ENCODE measurements at regions not wholly inside any gene's neighbourhood (a gene's known extent, or its start where the extent isn't known, plus 50 kb on each side); places are given as distances from the start of the nearest gene placed in this dataset.

DNA sequence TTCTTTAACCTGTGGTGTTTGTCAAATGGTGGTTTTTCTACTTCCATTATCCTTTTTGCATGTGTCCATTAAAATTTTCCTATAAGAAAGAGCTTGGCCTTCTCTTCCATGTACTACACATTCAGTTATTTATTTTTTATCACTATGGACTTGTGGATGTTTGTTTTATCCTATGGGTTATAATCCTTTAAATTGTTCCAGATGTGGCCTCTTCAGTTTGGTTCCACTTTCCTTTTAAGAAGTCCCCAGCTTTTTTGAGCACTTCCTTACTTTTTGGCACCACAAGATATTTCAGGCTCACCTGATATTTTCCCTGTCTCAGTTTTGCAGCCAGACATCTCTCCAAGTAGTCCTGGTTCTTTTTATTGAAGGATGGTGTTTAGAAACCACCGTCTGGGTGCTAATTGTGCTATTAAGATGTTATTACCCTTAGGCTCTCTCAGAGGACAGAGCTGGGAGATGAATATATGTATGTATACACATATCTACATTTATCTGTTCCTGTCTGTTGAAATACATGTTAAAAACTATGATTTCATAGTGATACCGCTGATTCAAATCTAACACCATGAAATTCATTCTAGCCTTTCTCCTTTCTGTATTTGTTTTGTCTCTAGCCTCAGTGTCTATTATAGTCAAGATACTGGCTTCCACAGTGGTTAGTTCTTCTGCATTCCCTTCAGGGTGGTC, 408.5 kb upstream of the RGS6 start:
- no peak for DNase-seq

DNA sequence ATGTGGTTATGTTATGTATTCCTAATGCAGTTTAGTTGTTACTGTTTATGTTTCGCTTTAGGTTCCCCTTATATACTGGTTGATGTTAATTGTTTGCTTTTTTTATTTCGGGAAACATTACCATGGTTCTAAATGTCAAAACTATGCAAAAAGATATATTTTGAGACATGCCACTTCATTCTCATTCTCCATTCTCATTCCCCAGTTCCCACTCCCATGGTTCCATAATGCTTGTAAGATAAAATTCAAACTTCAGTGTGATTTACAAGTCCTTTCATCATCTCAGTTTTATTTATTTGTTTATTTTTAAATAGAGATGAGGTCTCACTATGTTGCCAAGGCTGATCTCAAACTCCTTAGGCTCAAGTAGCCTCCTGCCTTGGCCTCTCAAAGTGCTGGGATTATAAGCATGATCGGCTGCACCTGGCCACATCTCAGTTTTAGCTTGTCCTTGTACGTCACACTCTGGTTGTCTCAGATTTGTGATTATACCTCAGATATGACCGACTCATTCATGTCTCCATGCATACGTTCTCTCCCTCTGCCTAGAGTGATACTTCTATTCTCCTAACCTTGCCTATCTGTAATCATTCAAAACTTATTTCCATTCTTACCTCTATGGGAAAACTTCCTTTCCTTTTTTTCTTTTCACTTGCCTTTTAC, 407.8 kb upstream of the RGS6 start:
- DNase-seq: no peak

DNA sequence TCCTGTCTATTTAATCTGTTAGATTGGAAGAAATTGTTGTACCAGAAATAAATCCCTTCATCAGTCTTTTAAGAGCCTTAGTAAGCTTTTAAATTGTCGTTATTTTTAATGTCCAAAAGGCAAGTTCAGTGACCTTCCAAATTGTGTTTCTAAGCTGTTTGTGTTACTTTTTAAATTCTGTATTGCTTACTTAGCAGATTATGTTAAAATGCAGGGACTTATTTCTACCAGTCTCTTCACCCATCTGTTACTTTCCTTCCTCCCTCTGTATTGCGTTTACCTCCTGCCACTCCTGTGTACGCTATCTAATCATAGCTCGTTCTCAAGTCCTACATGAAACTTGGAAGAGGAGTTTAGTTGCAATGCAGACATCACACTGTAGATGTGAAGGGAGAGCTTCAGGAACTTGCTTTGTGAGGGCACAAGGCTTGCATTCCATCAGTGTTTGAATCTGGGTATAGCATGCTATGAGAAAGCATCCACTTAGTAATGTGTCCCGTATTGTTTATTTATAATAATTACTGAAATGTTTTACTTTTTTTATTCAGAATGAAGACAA, 406.5 kb upstream of the RGS6 start:
- DNase-seq: no peak

DNA sequence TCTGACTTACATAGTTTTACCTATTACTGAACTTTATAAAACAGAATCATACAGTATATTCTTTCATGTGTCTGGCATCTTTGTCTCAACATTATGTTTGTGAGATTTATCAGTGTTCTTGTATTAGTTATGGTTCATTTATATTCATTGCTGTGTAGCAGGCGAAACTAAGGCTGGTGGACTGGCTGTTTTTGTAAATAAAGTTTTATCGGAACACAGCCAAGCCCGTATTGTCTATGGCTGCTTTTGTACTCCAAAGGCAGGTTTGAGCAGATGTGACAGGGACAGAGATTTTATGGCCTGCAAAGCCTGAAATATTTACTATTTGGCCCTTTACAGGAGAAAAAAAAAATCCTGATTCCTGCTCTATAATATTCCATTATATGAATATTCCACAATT, 405.8 kb upstream of the RGS6 start:
- DNase-seq: no peak

DNA sequence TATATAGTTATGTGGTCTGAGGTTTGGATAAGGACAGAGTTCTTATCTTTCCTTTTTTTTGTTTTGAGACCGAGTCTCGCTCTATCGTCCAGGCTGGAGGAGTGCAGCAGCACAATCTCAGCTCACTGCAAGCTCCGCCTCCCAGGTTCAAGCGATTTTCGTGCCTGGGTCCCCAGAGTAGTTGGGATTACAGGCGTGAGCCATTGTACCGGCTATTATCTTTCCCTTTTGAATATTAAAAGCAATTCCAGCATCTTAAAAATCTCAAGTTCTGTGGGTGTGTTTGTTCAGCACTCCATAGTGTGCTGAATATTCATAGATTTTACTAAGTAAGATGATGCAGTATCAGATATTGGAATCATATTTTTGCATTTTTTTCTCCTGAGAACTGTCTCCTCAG, 404.4 kb upstream of the RGS6 start:
- no peak for DNase-seq

DNA sequence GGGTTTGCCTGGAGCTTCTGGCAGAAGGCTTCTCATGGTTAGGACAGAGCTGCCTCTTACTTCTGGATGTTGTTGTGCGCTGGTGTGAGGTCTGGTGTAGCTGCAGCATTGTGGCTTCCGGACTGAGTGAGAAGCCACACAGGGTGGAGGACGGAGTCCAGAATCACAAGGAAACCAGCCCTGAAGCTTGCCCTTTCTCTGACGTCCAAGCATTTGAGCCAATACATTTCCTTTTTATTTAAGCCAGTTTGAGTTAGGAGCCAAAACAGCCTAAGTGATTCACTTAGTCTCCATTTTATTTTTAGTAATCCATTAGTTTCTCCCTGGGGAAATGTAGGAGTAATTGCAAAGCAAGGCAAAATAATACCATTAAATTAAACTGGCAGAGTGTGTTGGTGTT, 402.4 kb upstream of the RGS6 start:
- DNase-seq: no peak

DNA sequence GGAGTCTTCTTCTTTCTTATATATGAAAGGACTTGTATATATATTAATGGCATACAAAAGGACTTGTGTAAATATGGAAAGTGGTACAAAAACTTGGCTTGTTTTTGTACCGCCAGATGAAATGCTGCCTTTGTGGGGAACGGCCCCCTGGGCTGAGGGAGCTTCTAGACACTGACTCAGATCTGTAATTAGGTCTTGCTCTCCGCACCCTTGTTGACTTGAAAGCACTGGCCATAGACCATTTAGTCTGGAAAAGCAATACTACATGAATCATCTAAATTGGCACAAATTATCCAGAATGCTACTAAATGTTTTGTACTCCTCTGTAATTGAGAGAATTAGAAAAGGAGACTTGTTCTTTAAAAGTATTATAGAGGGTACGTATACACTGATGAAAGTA, 399.9 kb upstream of the RGS6 start:
- no peak for DNase-seq

DNA sequence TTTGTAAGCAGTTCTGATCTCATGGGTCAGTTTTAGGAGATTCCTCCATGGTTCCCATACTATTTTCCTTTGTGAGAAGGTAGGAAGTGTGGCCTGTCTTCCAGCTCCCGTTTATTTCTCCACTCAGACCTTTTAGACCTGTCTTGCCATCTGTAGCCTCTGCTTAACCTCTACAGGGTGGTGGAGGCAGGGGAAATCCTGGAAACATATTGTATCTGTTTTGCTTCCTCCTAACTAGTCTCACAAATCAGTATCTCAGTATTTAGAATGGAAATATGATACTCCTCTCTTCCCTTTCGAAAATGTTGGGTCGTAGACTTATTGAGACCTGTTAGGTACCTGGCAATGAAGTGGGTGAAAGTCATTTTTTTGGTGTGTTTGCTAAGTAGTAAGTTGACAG, 399.4 kb upstream of the RGS6 start:
- no peak for DNase-seq

DNA sequence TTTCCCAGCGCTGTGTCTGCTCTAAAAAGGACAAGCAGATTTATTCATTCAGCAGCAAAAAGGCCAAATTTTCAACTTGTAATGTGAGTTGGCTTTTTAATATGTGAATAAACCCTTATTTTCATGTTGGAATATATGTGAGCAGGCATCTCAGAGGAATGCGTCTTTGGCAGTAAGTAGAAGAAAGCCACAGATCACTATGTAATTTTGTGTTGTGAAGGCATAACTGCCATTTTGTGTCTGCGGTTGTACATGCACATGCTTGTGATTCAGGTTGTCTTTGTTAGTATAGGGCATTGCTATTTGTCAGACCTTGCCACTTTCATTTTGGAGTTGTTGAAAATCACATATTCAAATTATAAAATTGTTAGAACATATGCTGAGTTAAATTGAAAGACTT, 398.8 kb upstream of the RGS6 start:
- no peak for DNase-seq

DNA sequence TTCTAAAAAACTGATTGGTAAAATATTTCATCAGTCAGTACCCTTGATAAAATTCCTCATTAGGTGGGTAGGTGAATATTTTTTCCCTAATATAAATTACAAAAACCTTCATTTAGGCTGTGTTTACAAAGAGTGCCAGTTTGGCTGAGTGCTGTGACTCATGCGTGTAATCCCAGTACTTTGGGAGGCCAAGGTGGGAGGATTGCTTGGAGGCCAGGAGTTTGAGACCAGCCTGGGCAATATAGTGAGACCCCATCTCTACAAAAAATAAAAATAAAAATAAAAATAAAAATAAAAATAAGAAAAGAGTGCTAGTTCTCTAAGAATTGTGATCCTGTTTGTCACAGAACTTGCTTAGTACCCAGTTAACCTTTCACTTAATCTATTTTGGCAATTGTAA, 398.4 kb upstream of the RGS6 start:
- DNase-seq: no peak

DNA sequence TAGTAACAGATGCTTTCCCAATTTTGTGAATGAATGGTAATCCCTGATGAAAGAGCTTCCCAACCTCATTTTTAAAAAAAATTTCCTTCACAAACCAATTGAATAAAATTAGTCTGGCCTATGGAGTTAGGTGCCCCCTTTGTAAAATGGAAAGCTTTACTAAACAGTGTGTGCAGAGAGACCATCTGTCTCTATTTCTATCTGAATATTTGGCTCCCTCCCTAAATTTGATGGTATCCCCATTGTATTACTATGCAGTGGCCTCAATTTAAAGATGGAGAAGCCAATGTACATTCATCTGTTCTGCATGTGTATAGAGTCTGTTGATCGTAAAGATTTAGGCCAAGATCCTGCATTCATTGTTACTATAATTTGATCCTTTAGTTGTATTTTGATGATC, 397.7 kb upstream of the RGS6 start:
- DNase-seq: no peak

DNA sequence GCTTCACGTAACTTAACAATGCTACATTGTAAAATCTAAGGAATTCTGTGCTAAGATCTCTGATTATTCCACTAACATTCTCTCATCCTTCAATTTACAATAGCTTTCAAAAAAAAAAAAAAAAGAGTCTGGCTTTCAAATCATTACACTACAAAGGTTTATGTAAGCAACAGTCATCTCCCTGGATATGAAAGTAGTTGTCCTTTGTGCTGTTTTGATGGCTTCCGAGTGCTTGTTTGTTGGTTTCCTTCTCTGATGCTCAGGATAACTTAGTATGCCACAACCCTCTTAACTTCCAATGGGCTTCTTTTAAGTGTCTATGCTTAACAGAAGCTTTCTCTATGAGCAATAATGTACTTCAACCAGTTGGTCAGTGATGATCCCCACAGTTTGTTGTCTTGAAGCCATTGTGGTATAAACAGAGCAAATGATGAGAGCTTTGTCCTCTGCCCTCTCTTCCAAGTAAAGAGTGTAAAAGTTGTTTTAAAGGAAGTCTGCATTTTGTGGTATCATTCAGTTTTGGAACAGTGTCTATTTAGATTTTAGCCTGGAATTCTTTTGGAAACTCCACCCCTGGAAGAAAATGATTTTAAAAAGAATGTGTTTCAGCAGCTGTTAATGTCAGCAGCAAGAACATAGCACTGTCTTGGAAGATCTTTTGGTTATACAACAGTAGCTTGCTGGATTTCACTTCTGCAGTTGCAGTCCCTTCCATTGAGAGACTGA, 396.1 kb upstream of the RGS6 start:
- no peak for DNase-seq

DNA sequence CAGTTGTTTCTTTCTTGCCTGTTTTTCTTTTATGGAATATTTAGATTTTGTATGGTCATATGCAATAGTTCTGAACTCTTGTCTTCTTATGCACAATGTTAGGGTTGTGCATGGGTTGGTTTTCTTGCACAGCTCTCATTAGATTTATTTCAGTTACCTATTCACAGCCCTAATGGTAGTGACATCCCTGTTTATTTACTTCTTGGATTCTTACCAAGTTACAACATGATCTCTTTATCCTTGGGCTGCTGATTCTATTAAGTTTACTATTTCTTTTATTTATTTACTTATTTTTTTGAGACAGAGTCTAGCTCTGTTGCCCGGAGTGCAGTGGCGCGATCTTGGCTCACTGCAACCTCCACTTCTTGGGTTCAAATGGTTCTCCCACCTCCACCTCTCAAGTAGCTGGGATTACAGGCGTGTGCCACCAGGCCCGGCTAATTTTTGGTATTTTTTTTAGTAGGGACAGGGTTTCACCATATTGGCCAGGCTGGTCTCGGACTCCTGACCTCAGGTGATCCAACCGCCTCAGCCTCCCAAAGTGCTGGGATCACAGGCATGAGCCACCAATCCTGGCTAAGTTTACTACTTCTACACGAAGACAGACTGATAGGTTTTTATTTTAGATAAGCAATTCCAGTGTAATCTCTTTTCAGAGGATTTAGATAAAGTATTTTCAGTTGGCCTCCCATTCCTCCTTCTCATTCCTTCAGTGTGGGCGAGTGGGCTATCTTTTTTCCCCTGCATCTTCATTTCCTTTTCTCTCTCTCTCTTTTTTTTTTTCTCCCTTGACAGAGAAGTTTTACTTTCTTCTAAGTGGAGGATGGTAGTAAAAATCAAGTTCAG, 395.1 kb upstream of the RGS6 start:
- DNase-seq: no peak

DNA sequence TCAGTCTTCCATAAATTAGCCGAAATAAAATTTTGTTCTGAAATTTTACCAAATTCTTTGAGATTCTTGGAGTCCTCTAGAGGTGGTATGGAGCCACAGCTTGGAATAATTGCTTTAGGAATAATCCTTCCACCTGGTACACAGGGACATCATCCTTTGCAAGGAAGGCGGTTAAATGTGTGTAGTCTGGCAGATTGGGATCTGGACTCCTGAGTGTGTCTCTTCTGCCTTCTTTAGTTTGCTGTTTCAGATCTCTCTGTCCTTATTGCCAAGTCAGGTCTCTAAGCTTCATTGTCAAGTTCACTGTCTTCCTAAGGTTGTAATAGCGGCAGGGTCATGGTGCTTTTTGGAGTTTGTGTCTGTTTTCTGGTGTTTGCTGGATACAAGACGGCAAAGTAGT, 393.9 kb upstream of the RGS6 start:
- DNase-seq: no peak

DNA sequence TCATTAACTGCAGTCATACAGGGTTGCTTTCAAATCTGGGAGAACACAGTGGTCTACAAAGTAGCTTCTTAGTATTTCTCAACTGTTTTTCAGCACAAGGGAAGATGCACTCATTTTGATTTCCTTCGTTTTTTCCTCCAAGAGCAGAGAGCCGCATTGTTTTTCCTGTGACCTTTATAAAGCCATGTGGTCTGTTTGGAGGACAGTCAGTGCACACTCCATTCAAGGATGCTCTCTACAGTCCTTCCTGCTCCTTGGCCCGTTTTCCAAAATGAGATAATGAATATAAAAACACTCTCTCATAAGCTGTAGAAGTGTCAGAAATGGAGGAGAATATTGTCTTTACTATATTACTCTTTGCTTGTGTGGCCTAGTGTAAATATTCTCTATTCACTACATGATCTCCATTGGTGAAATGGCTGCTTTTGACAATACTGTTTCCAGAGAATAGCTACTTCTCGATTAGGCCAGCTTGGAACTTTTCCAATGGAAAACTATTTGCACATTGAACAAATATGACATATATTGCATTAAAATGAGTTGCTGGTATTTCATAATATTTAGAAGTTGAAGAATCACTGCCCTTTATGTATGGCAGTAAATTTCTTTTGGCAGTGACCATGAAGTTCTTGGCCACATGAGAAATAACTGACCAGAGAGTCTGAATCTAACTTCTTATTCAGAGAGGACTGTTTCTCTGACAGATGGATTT, 393.1 kb upstream of the RGS6 start:
- DNase-seq: no peak

DNA sequence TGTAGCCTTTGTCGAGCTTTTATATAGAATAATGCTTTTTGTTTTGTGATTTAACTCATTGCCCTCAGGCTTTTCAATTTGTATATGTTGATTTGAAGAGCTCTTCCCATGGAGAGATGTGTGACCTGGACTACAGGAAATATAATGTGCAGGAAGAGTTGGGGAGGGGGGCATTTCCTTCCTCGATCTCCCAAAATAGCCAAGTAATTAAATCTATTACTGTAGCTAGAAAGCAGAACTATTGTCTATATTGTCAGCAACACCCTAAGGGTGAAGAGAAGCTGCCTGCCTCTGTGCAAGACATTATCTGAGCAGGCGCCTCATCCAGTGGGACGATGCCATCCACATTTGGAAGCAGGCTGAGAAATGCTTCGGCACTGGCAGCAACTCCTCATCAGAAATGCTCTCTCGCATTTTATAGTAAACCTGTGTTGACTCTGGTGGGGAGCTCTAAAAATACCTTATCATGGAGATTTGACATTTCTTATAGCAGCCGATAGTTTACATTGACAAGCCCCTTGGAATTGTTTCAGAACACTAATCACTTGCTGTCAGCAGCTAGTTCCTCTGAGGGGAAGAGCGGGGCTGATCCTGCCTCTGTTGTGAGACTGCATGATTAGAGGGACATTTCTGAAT, 392.5 kb upstream of the RGS6 start:
- no peak for DNase-seq

DNA sequence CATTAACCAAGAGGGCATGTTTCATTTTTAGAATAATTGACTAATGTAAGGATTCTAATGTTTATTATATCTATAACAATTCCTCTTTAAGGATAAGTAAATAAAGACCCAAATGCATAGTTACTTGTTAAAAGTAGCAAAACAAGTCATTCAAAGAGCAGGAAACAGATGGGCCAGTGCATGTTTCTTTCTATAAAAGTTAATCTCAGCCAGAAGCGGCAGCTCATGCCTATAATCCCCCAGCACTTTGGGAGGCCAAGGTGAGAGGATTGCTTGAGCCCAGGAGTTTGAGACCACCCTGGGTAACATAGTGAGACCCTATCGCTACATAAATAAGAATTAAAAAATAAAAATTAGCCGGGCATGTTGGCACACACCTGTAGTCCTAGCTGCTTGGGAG, 391.0 kb upstream of the RGS6 start:
- DNase-seq: no peak

DNA sequence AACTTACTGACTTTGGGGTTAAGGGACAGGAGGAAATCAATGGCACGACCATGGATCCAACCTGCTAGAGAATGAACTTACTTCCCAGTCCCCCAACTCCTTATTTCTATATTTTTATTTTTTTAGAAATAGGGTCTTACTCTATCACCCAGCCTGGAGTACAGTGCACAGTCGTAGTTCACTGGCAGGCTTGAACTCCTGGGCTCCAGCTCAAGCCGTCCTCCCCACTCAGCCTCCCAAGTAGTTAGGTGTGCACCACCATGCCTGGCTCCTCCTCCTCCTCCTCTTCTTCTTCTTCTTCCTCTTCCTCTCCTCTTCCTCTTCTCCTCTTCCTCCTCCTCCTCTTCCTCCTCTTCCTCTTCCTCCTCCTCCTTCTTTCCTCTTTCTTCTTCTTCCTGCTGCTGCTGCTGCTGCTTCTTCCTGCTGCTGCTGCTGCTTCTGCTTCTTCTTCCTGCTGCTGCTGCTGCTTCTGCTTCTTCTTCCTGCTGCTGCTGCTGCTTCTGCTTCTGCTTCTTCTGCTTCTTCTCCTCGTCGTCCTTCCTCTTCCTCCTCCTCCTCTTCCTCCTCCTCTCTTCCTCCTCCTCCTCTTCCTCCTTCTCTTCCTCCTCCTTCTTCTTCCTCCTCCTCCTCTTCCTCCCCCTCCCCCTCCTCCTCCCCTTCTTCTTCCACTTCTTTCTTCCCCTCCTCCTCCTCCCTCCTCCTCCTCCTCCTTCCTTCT, 390.1 kb upstream of the RGS6 start:
- DNase-seq: no peak

DNA sequence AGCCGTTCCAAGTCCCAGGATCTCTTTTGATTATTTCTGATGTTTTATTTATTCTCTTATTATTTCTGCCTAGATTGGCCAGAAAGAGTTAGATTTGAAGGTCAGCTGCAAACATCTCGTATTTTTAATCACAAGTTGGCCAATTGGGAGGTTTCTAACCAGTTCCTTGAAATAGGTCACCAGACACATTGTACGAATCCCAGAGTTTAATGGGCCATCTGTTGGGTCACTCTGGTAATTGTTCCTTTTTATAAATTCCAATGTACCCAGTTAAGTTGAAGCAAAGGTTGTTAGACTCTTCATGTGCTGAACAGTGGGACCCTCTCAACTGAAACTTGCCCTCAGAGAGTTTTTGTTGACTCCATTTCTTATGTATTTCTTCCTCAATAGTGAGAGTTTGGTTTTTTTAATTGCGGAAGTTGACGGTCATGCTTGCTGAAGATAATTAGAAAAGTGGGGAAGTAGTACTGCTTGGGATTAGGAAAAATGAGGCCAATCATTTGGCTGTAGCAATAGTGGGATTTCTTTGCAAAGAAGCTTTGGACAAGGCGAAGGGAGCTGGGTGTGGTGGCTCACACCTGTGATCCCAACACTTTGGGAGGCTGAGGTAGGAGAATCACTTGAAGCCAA, 382.7 kb upstream of the RGS6 start:
- DNase-seq: no peak

DNA sequence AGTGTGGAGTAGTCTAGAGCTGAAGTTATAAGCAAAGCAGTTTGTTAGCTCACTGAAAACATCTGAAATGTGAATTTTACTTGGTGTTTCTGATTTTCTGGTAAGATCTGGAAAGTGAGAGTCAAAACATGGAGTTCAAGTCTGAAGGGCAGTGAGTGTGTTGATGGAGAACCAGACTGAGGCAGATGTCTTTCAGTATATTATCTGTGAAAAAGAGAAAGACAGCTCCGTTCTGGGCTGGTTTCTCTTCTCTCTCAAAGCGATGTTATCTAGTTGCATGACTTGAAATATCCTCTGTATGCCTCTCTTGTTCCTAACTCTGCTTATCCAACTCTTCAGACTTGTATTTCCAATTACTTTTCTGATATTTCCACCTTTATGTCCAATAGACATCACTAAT, 381.9 kb upstream of the RGS6 start:
- DNase-seq: no peak
